Smooth muscle cell (in vitro differentiated cells): ENCODE measurements at regions not wholly inside any gene's neighbourhood (a gene's known extent, or its start where the extent isn't known, plus 50 kb on each side); places are given as distances from the start of the nearest gene placed in this dataset.
A peak's percentile ranks its signal among the peaks of the same experiment; 100 is the strongest.

ENCODE experiments used
- DNase-seq: peaks from one replicate; lab custom pipeline; 2025; ENCODE audit not compliant: unreplicated experiment; lab: John Stamatoyannopoulos, UW
- H2AFZ ChIP-seq: fragments of 200-600 bp; sonication (generic); 2 replicates; pipeline ENCODE4 v1.6.0; 2016; ENCODE audit warnings: antibody characterized with exemption, low read depth, mild to moderate bottlenecking
- H3F3A ChIP-seq: fragments of 200-600 bp; sonication (generic); 2 replicates; pipeline ENCODE4 v1.6.0; 2017; ENCODE audit warnings: antibody characterized with exemption, low read depth
- H3K27ac ChIP-seq: fragments of 200-600 bp; sonication (generic); 2 replicates; pipeline ENCODE4 v1.5.1; 2016; ENCODE audit warnings: low read depth, mild to moderate bottlenecking
- H3K27me3 ChIP-seq: fragments of 200-600 bp; sonication (generic); 2 replicates; pipeline ENCODE4 v1.6.1; 2016; ENCODE audit warnings: low read depth, mild to moderate bottlenecking
- H3K36me3 ChIP-seq: fragments of 200-600 bp; sonication (generic); 2 replicates; pipeline ENCODE4 v1.5.1; 2016; ENCODE audit warnings: low read depth
- H3K4me1 ChIP-seq: fragments of 200-600 bp; sonication (generic); 2 replicates; pipeline ENCODE4 v1.5.1; 2016; ENCODE audit warnings: low read depth
- H3K4me2 ChIP-seq: fragments of 200-600 bp; sonication (generic); 2 replicates; pipeline ENCODE4 v1.6.0; 2016; ENCODE audit warnings: mild to moderate bottlenecking
- H3K4me3 ChIP-seq: fragments of 200-600 bp; sonication (generic); 2 replicates; pipeline ENCODE4 v1.5.1; 2016; ENCODE audit warnings: mild to moderate bottlenecking
- H3K79me2 ChIP-seq: fragments of 200-600 bp; sonication (generic); 2 replicates; pipeline ENCODE4 v1.6.0; 2016; ENCODE audit warnings: low read depth, mild to moderate bottlenecking
- H3K9ac ChIP-seq: fragments of 200-600 bp; sonication (generic); 2 replicates; pipeline ENCODE4 v1.6.0; 2016; ENCODE audit warnings: low read depth
- H3K9me3 ChIP-seq: fragments of 200-600 bp; sonication (generic); replicated peaks from 2 replicates; pipeline ENCODE4 v1.5.1; 2016; ENCODE audit warnings: low read depth
- H4K20me1 ChIP-seq: fragments of 200-600 bp; sonication (generic); 2 replicates; pipeline ENCODE4 v1.6.0; 2016; ENCODE audit warnings: low read depth
- WGBS: methylation state at CpG from one replicate; pipeline ENCODE4 v1.1.7; 2016; ENCODE audit warnings: low lambda C conversion rate; 5-methylcytosine and 5-hydroxymethylcytosine counted together
- TF ChIP-seq, protein P1 (sequence below): fragments of 200-600 bp; sonication (generic); IDR thresholded peaks from 2 replicates; pipeline ENCODE4 v1.5.1; 2017; ENCODE audit warnings: borderline replicate concordance, mild to moderate bottlenecking, antibody characterized with exemption; ENCODE audit not compliant: insufficient read depth, poor library complexity, severe bottlenecking

DNA sequence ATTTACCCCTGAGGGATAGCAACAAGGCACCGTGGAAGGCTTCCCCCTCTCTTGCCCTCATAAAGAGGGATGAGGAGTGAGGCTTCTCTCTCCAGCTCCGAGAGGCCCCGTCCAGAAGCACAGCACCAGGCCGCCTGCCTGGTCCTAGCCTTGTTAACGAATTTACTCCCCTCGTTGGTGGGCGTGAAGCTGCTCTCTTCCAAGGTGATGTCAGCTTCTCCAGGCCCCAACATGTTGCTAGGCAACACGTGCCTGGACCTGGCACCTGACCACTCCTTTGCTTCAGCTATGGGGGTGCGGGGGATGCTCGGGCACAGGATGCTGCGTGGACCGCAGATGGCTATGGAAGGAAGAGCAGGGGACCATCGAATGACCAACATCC is 135.2 kb upstream of the MGMT start:
- Histone ChIP-seq H3K36me3 (no peaks in the 10 kb centered on the region), H3K4me1 (no peaks in the 10 kb centered on the region), H3K27ac (no peak overlapping the region), H3K9me3 (no peaks in the 10 kb centered on the region), H3K9ac (no peak overlapping the region), H3K27me3 (no peaks in the 10 kb centered on the region), H3K4me3 (no peak overlapping the region), H3F3A (no peaks in the 10 kb centered on the region), H2AFZ (no peak overlapping the region), H4K20me1 (no peaks in the 10 kb centered on the region), H3K79me2 (no peaks in the 10 kb centered on the region), H3K4me2 (no peak overlapping the region)
- no peak for DNase-seq
- TF ChIP-seq, protein P1, sequence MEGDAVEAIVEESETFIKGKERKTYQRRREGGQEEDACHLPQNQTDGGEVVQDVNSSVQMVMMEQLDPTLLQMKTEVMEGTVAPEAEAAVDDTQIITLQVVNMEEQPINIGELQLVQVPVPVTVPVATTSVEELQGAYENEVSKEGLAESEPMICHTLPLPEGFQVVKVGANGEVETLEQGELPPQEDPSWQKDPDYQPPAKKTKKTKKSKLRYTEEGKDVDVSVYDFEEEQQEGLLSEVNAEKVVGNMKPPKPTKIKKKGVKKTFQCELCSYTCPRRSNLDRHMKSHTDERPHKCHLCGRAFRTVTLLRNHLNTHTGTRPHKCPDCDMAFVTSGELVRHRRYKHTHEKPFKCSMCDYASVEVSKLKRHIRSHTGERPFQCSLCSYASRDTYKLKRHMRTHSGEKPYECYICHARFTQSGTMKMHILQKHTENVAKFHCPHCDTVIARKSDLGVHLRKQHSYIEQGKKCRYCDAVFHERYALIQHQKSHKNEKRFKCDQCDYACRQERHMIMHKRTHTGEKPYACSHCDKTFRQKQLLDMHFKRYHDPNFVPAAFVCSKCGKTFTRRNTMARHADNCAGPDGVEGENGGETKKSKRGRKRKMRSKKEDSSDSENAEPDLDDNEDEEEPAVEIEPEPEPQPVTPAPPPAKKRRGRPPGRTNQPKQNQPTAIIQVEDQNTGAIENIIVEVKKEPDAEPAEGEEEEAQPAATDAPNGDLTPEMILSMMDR: no peak
- WGBS: 90% methylated on average over 13 of the region's 13 CpGs

GRCh38 chr10:129332476-129332875 is 134.6 kb upstream of the MGMT start:
- Histone ChIP-seq H2AFZ (no peak overlapping the region), H3K4me1 (no peaks in the 10 kb centered on the region), H3K27ac (no peak overlapping the region), H3K9ac (no peak overlapping the region), H3K4me2 (no peak overlapping the region), H3K4me3 (no peak overlapping the region), H4K20me1 (no peaks in the 10 kb centered on the region), H3K27me3 (no peaks in the 10 kb centered on the region), H3K9me3 (no peaks in the 10 kb centered on the region), H3K79me2 (no peaks in the 10 kb centered on the region), H3F3A (no peaks in the 10 kb centered on the region), H3K36me3 (no peaks in the 10 kb centered on the region)
- TF ChIP-seq, protein P1: peak; percentile 57
- DNase-seq: no peak
- WGBS: 16% methylated on average over 6 of the region's 6 CpGs

DNA sequence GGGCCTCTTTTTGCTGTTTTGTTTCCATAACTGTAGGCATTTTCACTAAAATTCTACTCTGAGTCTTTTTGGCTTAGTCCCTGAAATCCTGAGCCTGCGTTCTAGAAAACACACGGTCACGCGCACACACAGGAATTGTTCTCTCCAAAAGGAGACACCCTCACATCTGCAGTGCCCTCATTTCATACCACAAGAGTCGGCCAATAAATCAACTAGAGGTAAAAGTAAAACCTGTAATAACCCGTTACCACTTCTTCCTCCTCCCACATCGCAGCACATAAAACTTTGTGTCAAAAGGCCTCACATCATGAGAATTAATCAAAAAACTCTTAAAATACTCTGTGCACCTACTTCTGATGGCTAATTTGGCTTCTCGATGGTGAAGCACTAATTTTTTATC is 133.3 kb upstream of the MGMT start:
- no peaks in the 10 kb centered on the region for H4K20me1 ChIP-seq
- no peak overlapping the region for H3K4me2 ChIP-seq
- 96% methylated on average over 8 of the region's 8 CpGs for WGBS
- no peaks in the 10 kb centered on the region for H3K4me1 ChIP-seq
- no peaks in the 10 kb centered on the region for H3F3A ChIP-seq
- no peak overlapping the region for H3K4me3 ChIP-seq
- no peak overlapping the region for H3K27ac ChIP-seq
- no peak overlapping the region for H2AFZ ChIP-seq
- H3K9ac ChIP-seq: no peak overlapping the region
- H3K27me3 ChIP-seq: no peaks in the 10 kb centered on the region
- no peaks in the 10 kb centered on the region for H3K36me3 ChIP-seq
- no peaks in the 10 kb centered on the region for H3K9me3 ChIP-seq
- no peaks in the 10 kb centered on the region for H3K79me2 ChIP-seq
- TF ChIP-seq, protein P1: no peak
- no peak for DNase-seq

DNA sequence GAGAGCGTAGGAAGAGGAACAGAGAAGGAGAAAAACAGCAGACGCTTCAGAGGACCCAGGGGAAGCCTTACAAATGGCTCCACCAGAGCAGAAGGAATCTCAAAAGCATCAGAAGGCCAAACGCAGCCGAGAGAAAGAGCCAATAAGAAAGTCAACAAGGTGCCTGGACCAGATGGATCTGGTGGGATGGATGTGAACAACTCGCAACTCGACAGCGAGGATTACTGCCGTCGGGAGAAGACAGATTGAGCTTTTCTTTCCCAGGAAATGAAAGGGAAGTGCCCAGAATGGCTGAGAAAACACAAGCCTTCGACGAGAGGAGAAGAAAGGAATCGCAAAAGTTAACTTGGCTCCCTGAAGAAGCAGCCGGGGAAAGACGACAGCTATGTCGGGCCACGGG is 132.8 kb upstream of the MGMT start:
- Histone ChIP-seq H3K79me2 (no peaks in the 10 kb centered on the region), H3K4me2 (no peak overlapping the region), H2AFZ (no peak overlapping the region), H3K27ac (no peak overlapping the region), H3K9ac (no peak overlapping the region), H4K20me1 (no peaks in the 10 kb centered on the region), H3K4me1 (no peaks in the 10 kb centered on the region), H3K36me3 (no peaks in the 10 kb centered on the region), H3K4me3 (no peak overlapping the region), H3F3A (no peaks in the 10 kb centered on the region), H3K9me3 (no peaks in the 10 kb centered on the region), H3K27me3 (no peaks in the 10 kb centered on the region)
- TF ChIP-seq, protein P1: no peak
- 72% methylated on average over 16 of the region's 16 CpGs for WGBS
- DNase-seq: no peak
